Right renal pelvis (tissue), 4 donors: ENCODE measurements at regions not wholly inside any gene's neighbourhood (a gene's known extent, or its start where the extent isn't known, plus 50 kb on each side); places are given as distances from the start of the nearest gene placed in this dataset.
"Not testable (repeated sequence)": the region's sequence is repeated elsewhere in the genome, so short reads cannot be mapped to it uniquely, and the experiment has no call there.

Experiments
- DNase-seq, 4 donors: peaks; one replicate each; pipeline ENCODE4 v3.0.0-alpha.2; 2013; ENCODE audit warnings: low read depth in 4 of 4, low spot score in 3 of 4, missing footprints in 1 of 4

GRCh38 chr2:87196720-87197388 is 175.2 kb upstream of the PLGLB1 start:
- not testable (repeated sequence) for DNase-seq

DNA sequence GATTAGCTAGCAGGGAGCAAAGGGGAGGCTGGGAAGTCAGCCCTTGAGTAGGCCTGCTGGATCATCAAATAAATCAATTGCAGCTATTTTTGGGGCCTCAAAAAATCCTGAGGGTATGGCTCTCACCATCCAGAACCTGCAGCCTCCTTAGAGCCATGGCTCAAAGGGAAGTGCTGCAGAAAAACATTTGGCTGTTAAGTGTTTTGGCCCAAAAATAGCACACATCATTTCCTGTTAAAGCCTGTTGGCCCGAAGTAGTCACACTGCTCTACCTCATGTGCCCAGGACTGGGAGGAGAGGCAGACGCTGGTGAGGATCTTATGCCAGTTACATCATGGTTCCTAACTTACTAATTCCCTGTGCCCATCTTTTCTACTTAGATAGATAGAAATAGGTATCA is 176.8 kb upstream of the PLGLB1 start:
- DNase-seq, result not testable (repeated sequence)

DNA sequence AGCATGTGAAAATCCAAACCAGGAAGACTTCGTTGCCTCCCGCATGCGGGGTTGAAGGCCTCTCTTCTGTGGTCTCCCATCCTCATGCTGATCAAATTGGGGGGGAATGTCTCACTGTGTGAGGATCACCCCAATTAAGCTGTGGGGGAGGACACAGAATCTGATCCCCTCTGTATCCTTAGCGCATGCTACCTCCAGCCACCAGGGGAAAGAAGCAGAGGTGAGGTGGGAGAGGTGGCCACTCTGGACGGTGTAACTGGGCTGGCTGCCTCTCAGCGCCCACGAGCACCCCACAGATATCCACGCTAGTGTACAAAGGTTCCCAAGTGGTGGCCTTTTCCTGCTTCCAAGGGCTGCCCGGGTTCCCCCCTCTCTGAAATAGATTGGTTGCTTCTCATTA is 177.6 kb upstream of the PLGLB1 start:
- DNase-seq, result not testable (repeated sequence)

DNA sequence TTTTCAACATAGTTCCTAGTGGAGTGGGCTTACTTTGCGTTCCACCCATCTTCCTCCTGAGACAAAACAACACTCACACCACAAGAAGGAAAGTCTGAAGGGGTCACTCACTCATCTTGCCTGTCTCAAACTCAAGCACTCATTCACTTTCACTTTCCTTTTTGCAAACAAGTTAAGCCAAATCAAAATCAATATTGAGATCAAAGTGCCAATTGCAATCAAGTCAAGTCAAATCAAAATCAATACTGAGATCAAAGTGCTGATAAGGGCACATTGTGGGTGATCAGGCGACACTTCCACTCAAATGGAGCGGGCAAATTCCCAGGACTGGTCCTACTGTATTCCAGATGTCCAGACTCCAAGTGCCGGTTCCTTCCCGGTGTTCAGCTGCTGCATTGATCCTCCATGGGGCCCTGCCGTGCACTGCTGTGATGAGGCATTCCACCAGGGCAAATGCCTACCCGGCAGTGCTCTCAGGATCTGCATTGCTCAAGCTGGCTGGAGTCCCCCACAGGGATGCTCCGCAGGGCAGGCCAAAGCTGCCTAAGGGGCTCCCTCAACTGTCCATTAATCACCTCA is 183.0 kb upstream of the PLGLB1 start:
- DNase-seq, result not testable (repeated sequence)

DNA sequence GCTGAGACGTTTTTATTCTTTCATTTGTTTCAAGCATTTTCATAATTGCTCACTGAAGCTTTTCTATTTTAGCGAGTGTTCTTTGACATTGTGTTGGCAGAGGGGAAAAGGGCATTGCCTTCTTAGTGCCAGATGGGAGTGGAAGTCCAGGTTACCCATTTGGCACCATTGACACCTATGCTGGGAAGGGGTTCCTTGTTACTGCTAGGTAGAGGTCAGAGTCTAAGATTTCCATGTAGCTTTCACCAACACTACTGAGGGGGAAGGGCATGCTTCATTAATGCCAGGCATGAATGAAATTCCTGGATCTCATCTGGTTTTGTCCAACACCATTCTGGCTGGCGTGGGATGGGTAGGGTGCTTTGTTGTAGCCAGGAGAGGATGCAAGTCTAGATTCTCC is 191.3 kb upstream of the PLGLB1 start:
- DNase-seq, result not testable (repeated sequence)

DNA sequence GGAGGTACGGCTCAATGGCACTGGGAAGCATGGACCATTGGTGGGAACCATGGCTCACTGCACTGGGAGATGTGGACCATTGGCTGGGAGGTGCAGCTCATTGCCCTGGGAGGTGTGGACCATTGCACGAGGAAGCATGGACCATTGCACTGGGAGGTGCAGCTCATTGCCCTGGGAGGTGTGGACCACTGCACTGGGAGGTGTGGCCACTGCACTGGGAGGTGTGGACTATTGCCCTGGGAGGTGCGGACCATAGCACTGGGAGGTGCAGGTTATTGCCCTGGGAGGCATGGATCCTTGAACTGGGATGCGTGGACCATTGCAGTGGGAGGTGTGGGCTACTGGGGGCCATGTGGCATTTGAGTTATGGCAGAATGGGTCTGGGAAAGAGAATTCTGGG is 195.4 kb upstream of the PLGLB1 start:
- not testable (repeated sequence) for DNase-seq

GRCh38 chr2:87217741-87218410 is 196.2 kb upstream of the PLGLB1 start:
- DNase-seq, result not testable (repeated sequence)

GRCh38 chr2:87220651-87221050 is 199.0 kb upstream of the PLGLB1 start:
- DNase-seq, result not testable (repeated sequence)

DNA sequence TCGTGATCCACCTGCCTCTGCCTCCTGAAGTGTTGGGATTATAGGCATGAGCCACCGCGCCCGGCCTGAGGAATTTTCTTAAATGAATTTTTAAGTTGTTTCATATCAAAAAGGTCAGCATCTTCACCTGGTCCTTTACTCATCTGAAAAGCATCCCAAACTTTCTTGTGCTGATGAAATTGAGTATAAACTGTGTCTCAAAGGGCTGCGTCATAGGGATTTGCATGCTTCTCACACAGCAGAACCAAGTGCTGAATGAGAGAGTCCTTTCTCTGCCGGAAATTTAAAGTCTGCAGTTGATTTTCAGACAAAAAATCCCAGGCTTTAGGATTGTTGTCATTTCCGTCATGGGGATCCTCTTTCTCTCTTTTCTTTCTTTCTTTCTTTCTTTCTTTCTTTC is 200.5 kb upstream of the PLGLB1 start:
- not testable (repeated sequence) for DNase-seq

GRCh38 chr2:87223873-87224272 is 202.2 kb upstream of the PLGLB1 start:
- not testable (repeated sequence) for DNase-seq

DNA sequence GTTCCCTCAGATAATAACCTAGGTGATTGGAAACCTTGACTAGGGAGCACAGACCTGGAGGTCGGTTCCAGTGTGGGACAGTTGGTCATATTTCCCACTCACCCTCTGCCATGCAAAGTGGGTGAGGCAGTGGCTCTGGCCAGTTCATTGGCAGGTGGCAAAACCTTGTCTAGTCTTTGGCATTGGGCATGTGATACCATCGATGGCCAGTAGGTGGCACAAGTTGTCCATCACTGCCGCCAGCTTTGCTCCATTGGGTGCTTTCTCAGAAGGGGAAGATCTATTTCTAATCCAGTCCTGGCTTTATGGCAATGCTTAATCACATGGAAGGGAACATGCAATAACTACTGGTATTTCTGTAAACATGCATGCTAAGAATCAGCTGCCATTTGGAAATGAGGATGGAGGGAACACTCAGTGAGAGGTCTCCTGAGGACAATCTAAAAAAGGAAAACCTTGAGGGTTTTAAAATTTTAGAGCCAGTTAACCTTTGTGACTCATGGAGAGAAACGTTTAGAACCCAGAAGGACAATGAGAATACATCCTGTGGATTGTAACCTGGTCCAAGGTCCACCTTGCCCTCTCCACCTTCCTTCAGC is 207.5 kb upstream of the PLGLB1 start:
- not testable (repeated sequence) for DNase-seq

DNA sequence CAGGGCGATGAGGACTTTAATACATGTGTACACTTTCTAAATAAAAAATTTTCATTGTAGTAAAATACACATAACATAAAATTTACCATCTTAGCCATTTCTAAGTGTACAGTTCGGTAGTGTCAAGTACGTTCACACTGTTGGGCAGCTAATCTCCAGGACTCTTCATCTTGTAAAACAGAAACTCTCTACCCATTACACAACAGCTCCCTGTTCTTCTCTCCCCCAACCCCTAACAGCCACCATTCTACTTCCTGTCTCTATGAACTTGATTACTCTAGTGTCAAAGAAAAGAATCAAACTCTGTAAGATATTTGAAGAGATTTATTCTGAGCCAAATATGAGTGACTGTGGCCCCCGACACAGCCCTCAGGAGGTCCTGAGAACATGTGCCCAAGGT is 208.3 kb upstream of the PLGLB1 start:
- DNase-seq, result not testable (repeated sequence)

GRCh38 chr2:87235333-87235981 is 213.8 kb upstream of the PLGLB1 start:
- not testable (repeated sequence) for DNase-seq

DNA sequence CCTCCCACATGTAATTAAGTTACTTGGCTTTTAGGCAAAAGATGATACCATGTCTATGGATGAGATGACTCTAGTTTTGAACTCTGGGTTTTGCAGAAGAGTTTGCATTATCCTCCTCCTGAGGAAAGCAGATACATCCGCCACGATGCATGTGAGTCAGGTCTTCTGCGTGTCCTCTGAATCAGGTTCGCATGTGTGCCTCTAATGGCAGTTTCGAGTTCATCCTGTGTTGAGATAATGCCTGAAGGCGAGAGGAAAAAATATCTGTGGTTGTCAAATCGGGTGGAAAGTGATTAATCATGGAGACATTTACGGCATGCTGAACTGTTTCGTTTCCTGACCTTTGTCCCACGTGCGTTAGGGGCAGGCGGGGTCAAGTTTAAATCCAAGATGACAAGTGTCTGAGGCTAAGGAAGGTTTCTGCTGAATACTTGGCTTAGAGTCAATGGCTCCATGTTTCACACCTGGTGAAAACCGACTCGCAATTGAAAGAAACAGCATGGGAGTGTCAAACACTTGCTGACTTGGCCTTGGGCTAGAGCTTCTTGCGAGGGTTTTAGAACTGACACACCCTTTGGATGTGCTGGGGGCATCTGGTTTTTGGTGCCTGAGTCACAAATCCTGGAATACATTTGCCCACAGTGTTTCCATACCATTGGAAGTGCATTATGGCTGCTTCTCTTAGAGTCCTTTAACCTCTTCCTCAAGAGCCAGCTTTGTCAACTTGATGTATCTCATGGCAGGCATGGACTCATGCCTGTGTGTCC is 216.1 kb upstream of the PLGLB1 start:
- not testable (repeated sequence) for DNase-seq

DNA sequence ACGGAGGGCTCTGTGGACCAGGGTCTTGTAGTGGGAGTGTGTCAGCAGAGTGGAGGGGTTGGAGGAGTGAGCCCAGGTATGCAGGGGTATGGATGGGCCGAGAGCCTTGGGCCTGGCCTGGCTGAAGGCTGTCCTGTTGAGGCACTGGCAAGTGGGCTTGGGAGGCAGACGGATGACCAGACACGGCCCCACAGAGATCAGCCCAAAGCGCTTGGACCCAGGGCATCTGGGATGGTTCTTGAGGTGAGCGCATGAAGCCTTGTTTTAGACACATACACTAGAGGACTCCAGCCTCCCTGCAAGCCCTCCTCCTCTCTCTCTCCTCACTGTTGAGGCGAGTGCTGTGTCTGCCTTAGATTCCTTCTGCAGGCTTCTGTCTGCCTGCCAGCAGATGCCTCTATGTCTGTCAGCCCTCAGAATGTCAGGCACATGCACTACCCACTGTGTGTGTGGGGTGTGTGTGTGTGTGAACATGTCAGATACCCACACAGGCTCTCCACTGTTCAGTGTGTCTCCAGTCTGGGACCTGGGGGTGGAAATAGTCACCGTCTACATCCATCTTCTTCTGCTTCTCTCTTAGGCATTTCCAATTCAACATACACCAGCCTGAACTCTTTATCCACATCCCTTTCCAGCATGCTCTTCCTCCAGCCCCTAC is 218.0 kb upstream of the PLGLB1 start:
- not testable (repeated sequence) for DNase-seq

DNA sequence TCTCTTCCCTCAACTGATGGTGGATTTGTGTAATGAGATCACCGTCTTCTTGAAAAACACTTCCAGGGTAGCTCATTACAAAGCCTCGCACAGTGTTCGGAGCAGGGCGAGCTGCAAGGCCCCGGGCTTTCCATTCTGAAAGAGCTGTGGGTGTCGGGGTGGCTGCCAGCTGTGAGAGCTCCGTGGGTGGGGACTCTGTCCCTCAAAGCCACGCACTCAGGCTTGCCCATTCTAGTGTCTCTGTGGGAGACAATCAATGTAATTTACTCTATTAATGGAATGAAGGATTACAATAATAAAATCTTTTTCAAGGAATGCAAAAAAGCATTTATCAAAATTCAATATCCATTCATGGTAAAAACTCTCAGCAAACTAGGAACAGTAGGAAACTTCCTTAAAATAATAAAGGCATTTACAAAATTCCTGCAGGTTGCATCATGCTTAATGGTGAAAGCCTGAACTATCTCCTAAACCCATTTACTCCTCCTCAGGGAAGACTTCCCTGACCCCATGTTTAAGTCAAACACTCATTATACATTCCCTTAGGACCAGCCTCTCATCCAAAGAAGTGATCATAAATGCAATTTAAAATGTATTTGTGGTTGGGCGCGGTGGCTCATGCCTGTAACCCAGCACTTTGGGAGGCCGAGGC is 224.5 kb upstream of the PLGLB1 start:
- not testable (repeated sequence) for DNase-seq

DNA sequence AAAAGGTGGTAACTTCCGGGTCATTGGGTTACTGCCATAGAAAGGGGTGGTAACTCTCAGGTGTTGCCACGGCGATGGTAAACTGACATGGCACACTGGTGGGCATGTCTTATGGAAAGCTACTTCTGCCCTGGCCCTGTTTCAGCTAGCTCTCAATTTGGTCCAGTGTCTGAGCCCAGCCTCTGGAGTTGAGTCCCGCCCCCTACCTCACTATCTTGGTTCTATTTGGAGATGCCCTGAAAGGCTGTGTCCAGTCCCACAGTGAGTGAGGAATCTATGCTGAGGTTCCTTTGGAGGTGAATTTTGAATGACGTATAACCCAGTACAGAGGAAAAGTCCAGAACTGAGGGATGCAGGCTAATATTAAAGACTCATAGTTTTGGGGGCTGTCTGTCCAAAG is 230.4 kb upstream of the PLGLB1 start:
- DNase-seq, result not testable (repeated sequence)

DNA sequence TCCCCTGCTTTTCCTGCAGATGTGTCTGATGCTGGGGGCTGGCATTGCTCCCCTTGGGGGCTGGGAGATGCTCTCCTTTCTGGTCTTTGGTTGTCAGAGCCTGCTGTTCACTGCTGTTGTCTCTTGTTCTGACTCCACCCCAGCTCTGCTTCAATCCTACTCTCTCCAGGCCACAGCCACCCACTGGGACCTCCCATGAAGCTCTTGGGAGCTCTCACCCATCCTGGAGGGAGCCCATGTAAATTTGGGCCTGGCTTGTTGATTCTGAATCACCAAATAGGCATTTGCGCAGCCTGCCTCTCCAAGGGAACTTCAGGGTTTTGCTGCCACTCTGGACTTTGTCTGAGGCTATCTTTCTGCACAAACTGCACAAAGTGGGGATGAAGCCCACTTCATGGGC is 232.9 kb upstream of the PLGLB1 start:
- not testable (repeated sequence) for DNase-seq

DNA sequence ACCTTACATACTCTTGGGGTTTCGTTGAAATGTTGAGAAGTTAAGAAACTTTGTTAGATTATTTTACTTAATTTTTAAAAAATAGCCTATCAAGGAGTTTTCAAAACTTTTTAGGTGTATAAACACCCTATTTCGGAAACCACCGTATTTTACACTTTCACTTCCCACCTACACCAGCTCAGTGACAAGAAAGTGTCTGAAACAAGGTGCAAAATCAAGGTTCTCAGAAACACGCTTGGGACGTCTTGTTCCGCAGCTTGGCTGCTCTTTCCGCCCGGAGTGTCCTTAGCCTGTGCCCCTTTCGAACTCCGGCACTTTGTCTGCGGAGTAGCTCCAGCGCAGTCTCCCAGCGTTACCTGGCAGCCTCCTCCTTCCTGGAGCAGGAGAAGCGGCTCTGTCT is 233.8 kb upstream of the PLGLB1 start:
- not testable (repeated sequence) for DNase-seq
